ENCODE measurements at regions not wholly inside any gene's neighbourhood (a gene's known extent, or its start where the extent isn't known, plus 50 kb on each side); places are given as distances from the start of the nearest gene placed in this dataset.
"Not testable (repeated sequence)": the region's sequence is repeated elsewhere in the genome, so short reads cannot be mapped to it uniquely, and the experiment has no call there.

- DNase-seq (ENCODE audit: low read depth in 2 of 2), result no peak
Measured at GRCh38 chr7:21317966-21318915, 109.6 kb upstream of the SP4 start.

GRCh38 chr7:21318916-21319270 is 109.0 kb upstream of the SP4 start:
- DNase-seq (ENCODE audit: low read depth in 2 of 2), result no peak

GRCh38 chr7:21326241-21326640 is 101.6 kb upstream of the SP4 start:
- DNase-seq (ENCODE audit: low read depth in 2 of 2), result no peak

- no peak for DNase-seq (ENCODE audit: low read depth in 2 of 2)
Measured at GRCh38 chr7:21326921-21327320, 101.0 kb upstream of the SP4 start.

GRCh38 chr7:21327422-21328409 is 100.2 kb upstream of the SP4 start:
- DNase-seq (ENCODE audit: low read depth in 2 of 2), result no peak

GRCh38 chr7:21330462-21331178 is 97.3 kb upstream of the SP4 start:
- DNase-seq (ENCODE audit: low read depth in 2 of 2), result no peak

- no peak for DNase-seq (ENCODE audit: low read depth in 2 of 2)
Measured at GRCh38 chr7:21334906-21335305, 93.0 kb upstream of the SP4 start.

- no peak for DNase-seq (ENCODE audit: low read depth in 2 of 2)
Measured at GRCh38 chr7:21336743-21337142, 91.1 kb upstream of the SP4 start.

GRCh38 chr7:21338728-21339164 is 89.1 kb upstream of the SP4 start:
- DNase-seq (ENCODE audit: low read depth in 2 of 2), result no peak

- not testable (repeated sequence) for DNase-seq (ENCODE audit: low read depth in 2 of 2)
Measured at GRCh38 chr7:21344900-21345299, 83.0 kb upstream of the SP4 start.

GRCh38 chr7:21345361-21345760 is 82.5 kb upstream of the SP4 start:
- DNase-seq (ENCODE audit: low read depth in 2 of 2), result no peak

GRCh38 chr7:21346297-21346696 is 81.6 kb upstream of the SP4 start:
- no peak for DNase-seq (ENCODE audit: low read depth in 2 of 2)

- DNase-seq (ENCODE audit: low read depth in 2 of 2), result no peak
Measured at GRCh38 chr7:21352540-21353387, 75.1 kb upstream of the SP4 start.

GRCh38 chr7:21353388-21353780 is 74.5 kb upstream of the SP4 start:
- no peak for DNase-seq (ENCODE audit: low read depth in 2 of 2)

GRCh38 chr7:21354284-21354683 is 73.6 kb upstream of the SP4 start:
- DNase-seq (ENCODE audit: low read depth in 2 of 2), result no peak

- DNase-seq (ENCODE audit: low read depth in 2 of 2), result no peak
Measured at GRCh38 chr7:21355406-21355874, 72.4 kb upstream of the SP4 start.

GRCh38 chr7:21356616-21357015 is 71.3 kb upstream of the SP4 start:
- no peak for DNase-seq (ENCODE audit: low read depth in 2 of 2)

GRCh38 chr7:21357151-21358097 is 70.5 kb upstream of the SP4 start:
- DNase-seq (ENCODE audit: low read depth in 2 of 2), result no peak

GRCh38 chr7:21358648-21359047 is 69.2 kb upstream of the SP4 start:
- DNase-seq (ENCODE audit: low read depth in 2 of 2), result no peak

- no peak for DNase-seq (ENCODE audit: low read depth in 2 of 2)
Measured at GRCh38 chr7:21359163-21359562, 68.7 kb upstream of the SP4 start.

Measured in fibroblast of skin of left quadriceps (primary cell).